H1 (cell line): ENCODE measurements at regions not wholly inside any gene's neighbourhood (a gene's known extent, or its start where the extent isn't known, plus 50 kb on each side); places are given as distances from the start of the nearest gene placed in this dataset.

Source experiments
- CTCF ChIA-PET: fragments of 300-600 bp; sonication (Branson Sonifier 250); formaldehyde crosslinking; loops from one replicate; lab custom pipeline; 2021; ENCODE audit not compliant: partially characterized antibody; lab: Charles Lee
- POLR2A ChIA-PET: fragments of 300-600 bp; sonication (Branson Sonifier 250); formaldehyde crosslinking; loops from one replicate; lab custom pipeline; 2021; ENCODE audit warnings: inconsistent platforms; ENCODE audit not compliant: partially characterized antibody; lab: Charles Lee
- DNase-seq, 2 experiments: peaks; one replicate each; pipeline versions ENCODE4 v3.0.0 to v3.0.0-alpha.2; 2010 to 2022; ENCODE audit warnings: low spot score in 2 of 2, low read depth in 1 of 2, mixed read lengths in 1 of 2
- FAIRE-seq: peaks from 2 replicates; lab custom pipeline; 2011; peaks lifted over from hg19 to GRCh38; lab: Jason Lieb, UNC
- H2AFZ ChIP-seq: 2 replicates; pipeline ENCODE4 v1.8.1; 2012; ENCODE audit warnings: low read length, inconsistent platforms
- H2AK5ac ChIP-seq: 2 replicates; pipeline ENCODE4 v1.6.1; 2013; ENCODE audit warnings: low read depth, low read length
- H2BK120ac ChIP-seq: replicated peaks from 2 replicates; pipeline ENCODE3; 2013; ENCODE audit warnings: low read depth, low read length, inconsistent platforms
- H2BK12ac ChIP-seq: 2 replicates; pipeline ENCODE4 v1.6.1; 2013; ENCODE audit warnings: low read depth, low read length
- H2BK15ac ChIP-seq: 2 replicates; pipeline ENCODE4 v1.6.1; 2013; ENCODE audit warnings: low read length
- H2BK20ac ChIP-seq: 2 replicates; pipeline ENCODE4 v1.6.1; 2013; ENCODE audit warnings: low read length
- H2BK5ac ChIP-seq: 2 replicates; pipeline ENCODE4 v1.6.1; 2013; ENCODE audit warnings: low read depth, low read length
- H3K14ac ChIP-seq: 2 replicates; pipeline ENCODE4 v1.6.1; 2013; ENCODE audit warnings: inconsistent platforms; ENCODE audit not compliant: insufficient read length
- H3K18ac ChIP-seq: 2 replicates; pipeline ENCODE4 v1.6.1; 2013; ENCODE audit warnings: low read length; ENCODE audit errors: extremely low read depth
- H3K23ac ChIP-seq: 2 replicates; pipeline ENCODE4 v1.6.1; 2013; ENCODE audit warnings: inconsistent platforms; ENCODE audit not compliant: insufficient read length
- H3K23me2 ChIP-seq: 2 replicates; pipeline ENCODE4 v1.6.1; 2013; ENCODE audit warnings: low read depth, low read length
- H3K27ac ChIP-seq: 2 replicates; pipeline ENCODE4 v1.6.1; 2011; ENCODE audit warnings: low read depth, low read length, inconsistent platforms
- H3K27me3 ChIP-seq, 4 experiments: replicated peaks in 1 of 4; 1 replicate in 1 of 4; 2 replicates in 3 of 4; pipeline versions ENCODE4 v1.6.1 to v1.8.1; 2011 to 2013; ENCODE audit warnings: low read length in 3 of 4, mild to moderate bottlenecking in 3 of 4, inconsistent platforms in 2 of 4, mixed read lengths in 2 of 4, moderate library complexity in 1 of 4; ENCODE audit not compliant: control insufficient read depth in 3 of 4, insufficient read depth in 3 of 4; ENCODE audit errors: extremely low read depth in 1 of 4
- H3K36me3 ChIP-seq, 4 experiments: 2 replicates each; pipeline versions ENCODE4 v1.6.1 to v1.8.1; 2011 to 2013; ENCODE audit warnings: mild to moderate bottlenecking in 4 of 4, low read length in 3 of 4, moderate library complexity in 2 of 4, control low read depth in 1 of 4, inconsistent platforms in 1 of 4; ENCODE audit not compliant: insufficient read depth in 4 of 4, control insufficient read depth in 2 of 4
- H3K4ac ChIP-seq: replicated peaks from 2 replicates; pipeline ENCODE3; 2013; ENCODE audit warnings: low read length, low read depth, mixed read lengths, inconsistent platforms; ENCODE audit not compliant: insufficient read length
- H3K4me1 ChIP-seq, 4 experiments: replicated peaks in 1 of 4; 1 replicate in 1 of 4; 2 replicates in 3 of 4; pipeline versions ENCODE4 v1.6.1 to v1.8.1; 2011 to 2013; ENCODE audit warnings: low read length in 3 of 4, inconsistent platforms in 2 of 4, mixed read lengths in 1 of 4; ENCODE audit not compliant: insufficient read depth in 4 of 4, control insufficient read depth in 3 of 4
- H3K4me2 ChIP-seq, 2 experiments: 2 replicates each; pipeline versions ENCODE4 v1.6.1 to v1.8.1; 2011 to 2013; ENCODE audit warnings: low read depth in 2 of 2, low read length in 2 of 2, control low read depth in 1 of 2, inconsistent platforms in 1 of 2, mild to moderate bottlenecking in 1 of 2; ENCODE audit not compliant: insufficient read depth in 1 of 2
- H3K4me3 ChIP-seq, 4 experiments: fragments of 200-600, 300-600 bp in 1 of 4; sonication (generic), shearing (Covaris generic), sonication (Bioruptor Twin) in 1 of 4; 2 replicates each; pipeline versions ENCODE4 v1.5.1 to v1.8.1; 2011 to 2016; ENCODE audit warnings: low read length in 4 of 4, low read depth in 3 of 4, control low read depth in 2 of 4, inconsistent platforms in 2 of 4, mild to moderate bottlenecking in 2 of 4, mixed read lengths in 1 of 4, moderate library complexity in 1 of 4; ENCODE audit not compliant: insufficient read depth in 2 of 4; ENCODE audit errors: extremely low read depth in 1 of 4
- H3K56ac ChIP-seq: replicated peaks from 2 replicates; pipeline ENCODE3; 2013; ENCODE audit warnings: low read depth, mild to moderate bottlenecking, mixed read lengths, low read length, inconsistent platforms; ENCODE audit not compliant: insufficient read length
- H3K79me1 ChIP-seq: 2 replicates; pipeline ENCODE4 v1.6.1; 2013; ENCODE audit warnings: low read depth, low read length, control low read depth
- H3K79me2 ChIP-seq, 2 experiments: 2 replicates each; pipeline versions ENCODE4 v1.6.1 to v1.8.1; 2012 to 2013; ENCODE audit warnings: low read length in 2 of 2, mild to moderate bottlenecking in 2 of 2, inconsistent platforms in 1 of 2; ENCODE audit not compliant: insufficient read depth in 2 of 2, control insufficient read depth in 1 of 2
- H3K9ac ChIP-seq, 4 experiments: replicated peaks in 1 of 4; 1 replicate in 1 of 4; 2 replicates in 3 of 4; pipeline versions ENCODE4 v1.6.1 to v1.8.1; 2011 to 2013; ENCODE audit warnings: low read depth in 3 of 4, low read length in 3 of 4, control low read depth in 2 of 4, mild to moderate bottlenecking in 2 of 4, moderate library complexity in 2 of 4, inconsistent platforms in 1 of 4; ENCODE audit errors: extremely low read depth in 1 of 4
- H3K9me3 ChIP-seq, 2 experiments: 2 replicates each; pipeline versions ENCODE4 v1.6.1 to v1.8.1; 2012 to 2013; ENCODE audit warnings: mild to moderate bottlenecking in 2 of 2, moderate library complexity in 2 of 2, control low read depth in 1 of 2, inconsistent platforms in 1 of 2, low read depth in 1 of 2, low read length in 1 of 2, mixed read lengths in 1 of 2; ENCODE audit not compliant: insufficient read depth in 2 of 2
- H4K20me1 ChIP-seq, 2 experiments: replicated peaks in 1 of 2; 2 replicates each; pipeline versions ENCODE3 to v1.8.1; 2011 to 2013; ENCODE audit warnings: inconsistent platforms in 2 of 2, low read length in 2 of 2, mild to moderate bottlenecking in 1 of 2; ENCODE audit not compliant: insufficient read depth in 2 of 2, control insufficient read depth in 1 of 2
- H4K5ac ChIP-seq: 2 replicates; pipeline ENCODE4 v1.6.1; 2013; ENCODE audit warnings: low read length, low read depth, mixed read lengths, inconsistent platforms; ENCODE audit not compliant: insufficient read length
- H4K8ac ChIP-seq: 2 replicates; pipeline ENCODE4 v1.8.0; 2013; ENCODE audit warnings: mild to moderate bottlenecking, moderate library complexity, low read length, inconsistent platforms; ENCODE audit not compliant: insufficient read depth; ENCODE audit errors: extremely low read depth
- H4K91ac ChIP-seq: replicated peaks from 2 replicates; pipeline ENCODE3; 2013; ENCODE audit warnings: low read length, mixed read lengths, inconsistent platforms; ENCODE audit not compliant: insufficient read length
- FOSL1 ChIP-seq: IDR thresholded peaks from 2 replicates; pipeline ENCODE4 v1.6.1; 2011; ENCODE audit warnings: mild to moderate bottlenecking, low read depth, low read length, moderate library complexity; ENCODE audit not compliant: insufficient read depth
- RAD21 ChIP-seq, 2 experiments: IDR thresholded peaks in 1 of 2; conservative IDR thresholded peaks in 1 of 2; 2 replicates each; pipeline ENCODE4 v1.6.1; 2011; ENCODE audit warnings: low read depth in 2 of 2, low read length in 2 of 2, improper control_type of control experiment in 1 of 2, inconsistent platforms in 1 of 2, mild to moderate bottlenecking in 1 of 2, moderate library complexity in 1 of 2
- SIRT6 ChIP-seq: IDR thresholded peaks from one replicate; pipeline ENCODE4 v1.7.1; 2012; ENCODE audit warnings: low read length, inconsistent platforms
- WGBS, 2 experiments: shearing (Covaris generic) in 1 of 2; methylation state at CpG; one replicate each; pipeline versions ENCODE4 v1.1.6 to v1.1.7; 2013 to 2015; ENCODE audit warnings: low lambda C conversion rate in 2 of 2, mixed read lengths in 2 of 2, inconsistent platforms in 1 of 2, low coverage in 1 of 2, missing lambda C conversion rate in 1 of 2; ENCODE audit not compliant: insufficient replicate concordance in 2 of 2, insufficient coverage in 1 of 2, insufficient read length in 1 of 2; ENCODE audit errors: extremely low coverage in 1 of 2, missing lambda C conversion rate in 1 of 2; 5-methylcytosine and 5-hydroxymethylcytosine counted together
- TF ChIP-seq, protein P1 (sequence below), 3 experiments: IDR thresholded peaks; 1 replicate in 2 of 3; 2 replicates in 1 of 3; pipeline versions ENCODE4 v1.5.1 to v1.6.1; 2011; ENCODE audit warnings: low read length in 3 of 3, mild to moderate bottlenecking in 3 of 3, inconsistent platforms in 2 of 3, low read depth in 1 of 3, moderate library complexity in 1 of 3; ENCODE audit not compliant: insufficient read depth in 1 of 3; ENCODE audit errors: control extremely low read depth in 1 of 3

DNA sequence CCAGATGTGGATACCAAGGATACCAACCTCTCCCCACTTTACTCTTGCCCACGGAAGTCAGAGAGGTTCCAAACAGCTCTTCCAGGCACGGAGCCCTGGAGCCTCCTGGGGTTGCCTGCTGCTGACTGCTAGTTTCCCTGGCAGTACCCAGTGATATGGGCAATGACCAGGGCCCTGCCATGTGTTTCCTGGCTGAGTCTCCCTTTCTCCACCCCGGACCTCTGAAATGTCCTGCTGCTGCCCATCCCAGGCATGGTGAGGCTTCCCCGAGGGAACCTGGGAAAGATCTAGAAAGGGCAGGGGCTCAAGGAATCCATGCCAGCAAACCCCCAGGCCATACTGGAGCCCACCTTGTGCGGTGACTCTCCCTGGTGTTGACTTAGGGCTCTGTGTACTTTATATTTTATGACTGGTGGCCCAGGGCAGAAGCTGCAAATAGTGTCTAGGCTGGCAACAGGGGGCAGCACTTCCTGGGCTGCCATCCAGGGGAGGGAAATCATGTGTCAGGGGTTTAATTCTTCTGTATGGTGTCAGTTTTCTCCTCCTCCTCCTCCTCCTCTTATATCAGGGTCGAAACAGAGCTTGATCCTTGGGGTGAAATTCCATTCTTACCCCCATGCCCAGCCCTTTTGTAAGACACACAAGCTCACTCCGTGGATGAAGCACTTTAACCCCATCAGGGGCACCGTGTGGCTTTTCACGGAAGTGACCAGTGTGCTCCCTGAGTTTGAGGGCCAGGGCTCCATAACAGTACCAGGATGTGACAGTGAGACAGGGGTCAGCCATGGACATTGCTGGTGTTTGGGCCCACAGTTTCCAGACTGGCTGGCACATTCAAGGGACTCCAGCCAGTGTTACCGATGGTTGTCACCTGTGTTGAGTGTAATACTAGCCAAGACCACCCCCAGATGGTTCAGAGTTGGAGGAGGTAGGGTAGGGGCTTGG is 62.4 kb upstream of the GDF10 start:
- Histone ChIP-seq H3K18ac (no peak overlapping the region), H3K4me2 (no peak overlapping the region), H3K79me2 (no peaks in the 10 kb centered on the region), H3K4ac (no peak overlapping the region), H2BK12ac (no peak overlapping the region), H4K8ac (no peak overlapping the region), H2BK5ac (no peak overlapping the region)
- CTCF ChIA-PET: interaction anchor here (0.7 to 3.0 kb wide), 15 partner anchors 9 to 236 kb away, joined by 3 to 8 read pairs (median 3); no protein-coding TSS in a partner anchor
- DNase-seq: peak in 1 of 2 experiments; percentile 40
- TF ChIP-seq SIRT6 (no peak), FOSL1 (no peak), RAD21 (IDR thresholded peaks at IDR 0.05 in 1 of 2, conservative IDR thresholded peaks at IDR 0.05 in 1 of 2; ENCODE audit: low read depth in 2 of 2, low read length in 2 of 2) (peak; percentile 21 to 26; a peak in 2 of 4 replicates)
- TF ChIP-seq, protein P1, sequence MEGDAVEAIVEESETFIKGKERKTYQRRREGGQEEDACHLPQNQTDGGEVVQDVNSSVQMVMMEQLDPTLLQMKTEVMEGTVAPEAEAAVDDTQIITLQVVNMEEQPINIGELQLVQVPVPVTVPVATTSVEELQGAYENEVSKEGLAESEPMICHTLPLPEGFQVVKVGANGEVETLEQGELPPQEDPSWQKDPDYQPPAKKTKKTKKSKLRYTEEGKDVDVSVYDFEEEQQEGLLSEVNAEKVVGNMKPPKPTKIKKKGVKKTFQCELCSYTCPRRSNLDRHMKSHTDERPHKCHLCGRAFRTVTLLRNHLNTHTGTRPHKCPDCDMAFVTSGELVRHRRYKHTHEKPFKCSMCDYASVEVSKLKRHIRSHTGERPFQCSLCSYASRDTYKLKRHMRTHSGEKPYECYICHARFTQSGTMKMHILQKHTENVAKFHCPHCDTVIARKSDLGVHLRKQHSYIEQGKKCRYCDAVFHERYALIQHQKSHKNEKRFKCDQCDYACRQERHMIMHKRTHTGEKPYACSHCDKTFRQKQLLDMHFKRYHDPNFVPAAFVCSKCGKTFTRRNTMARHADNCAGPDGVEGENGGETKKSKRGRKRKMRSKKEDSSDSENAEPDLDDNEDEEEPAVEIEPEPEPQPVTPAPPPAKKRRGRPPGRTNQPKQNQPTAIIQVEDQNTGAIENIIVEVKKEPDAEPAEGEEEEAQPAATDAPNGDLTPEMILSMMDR (IDR thresholded peaks at IDR 0.05; ENCODE audit: control extremely low read depth in 1 of 3, insufficient read depth in 1 of 3, low read depth in 1 of 3, low read length in 3 of 3): peak; percentile 37 to 47 (median 46)
- TF ChIP-seq, all 59 proteins: peak for 2
- POLR2A ChIA-PET: no interaction called here
- H2BK15ac ChIP-seq: no peak overlapping the region
- H4K20me1 ChIP-seq: no peaks in the 10 kb centered on the region
- H3K4me1 ChIP-seq: no peaks in the 10 kb centered on the region; a peak in 2 of 7 replicates
- no peak overlapping the region for H3K23ac ChIP-seq
- H2BK120ac ChIP-seq: no peak overlapping the region
- H3K9me3 ChIP-seq: no peaks in the 10 kb centered on the region
- H3K79me1 ChIP-seq: no peaks in the 10 kb centered on the region
- no peak overlapping the region for H4K5ac ChIP-seq
- H3K36me3 ChIP-seq: no peaks in the 10 kb centered on the region
- no peak overlapping the region for H3K27ac ChIP-seq
- H3K4me3 ChIP-seq: no peak overlapping the region
- H3K14ac ChIP-seq: no peak overlapping the region
- H3K23me2 ChIP-seq: no peaks in the 10 kb centered on the region
- H3K27me3 ChIP-seq: 0 out of 7 replicates have a peak, but pooled peaks cover 0 to 2% (median 0%) of the 10 kb centered on the region in 4 experiments
- H2AK5ac ChIP-seq: no peak overlapping the region
- FAIRE-seq: no peak
- no peak overlapping the region for H4K91ac ChIP-seq
- no peak overlapping the region for H3K56ac ChIP-seq
- WGBS, 2 experiments: 77% methylated on average over 10 of the region's 10 CpGs; no CpG with 5 or more reads in 1 of the 2 experiments
- no peak overlapping the region for H3K9ac ChIP-seq
- no peak overlapping the region for H2AFZ ChIP-seq
- H2BK20ac ChIP-seq: no peak overlapping the region
